Hepatic stellate cell (primary cell): ENCODE measurements at regions not wholly inside any gene's neighbourhood (a gene's known extent, or its start where the extent isn't known, plus 50 kb on each side); places are given as distances from the start of the nearest gene placed in this dataset.

Experiments used
- DNase-seq: peaks from one replicate; pipeline ENCODE4 v3.0.0; 2011; ENCODE audit warnings: low spot score

- no peak for DNase-seq
These were observed 1730.3 kb upstream of the TENM3 start for GRCh38 chr4:180512801-180513475.

GRCh38 chr4:180518906-180519305, 1724.3 kb upstream of the TENM3 start:
- no peak for DNase-seq

- DNase-seq, result no peak
These were observed 1722.0 kb upstream of the TENM3 start for GRCh38 chr4:180521181-180521580.

GRCh38 chr4:180525523-180526077, 1717.6 kb upstream of the TENM3 start:
- no peak for DNase-seq

- DNase-seq, result no peak
These were observed 1715.2 kb upstream of the TENM3 start for GRCh38 chr4:180528003-180528402.

GRCh38 chr4:180530787-180531186, 1712.4 kb upstream of the TENM3 start:
- DNase-seq, result no peak

- DNase-seq, result no peak
These were observed 1710.5 kb upstream of the TENM3 start for GRCh38 chr4:180532691-180533090.

GRCh38 chr4:180538384-180539057, 1704.7 kb upstream of the TENM3 start:
- DNase-seq, result no peak

GRCh38 chr4:180539284-180539683, 1703.9 kb upstream of the TENM3 start:
- DNase-seq, result no peak

- no peak for DNase-seq
These were observed 1701.5 kb upstream of the TENM3 start for GRCh38 chr4:180541678-180542077.

GRCh38 chr4:180542445-180543100, 1700.6 kb upstream of the TENM3 start:
- DNase-seq, result no peak

GRCh38 chr4:180550106-180550505, 1693.1 kb upstream of the TENM3 start:
- DNase-seq, result no peak

- no peak for DNase-seq
These were observed 1685.9 kb upstream of the TENM3 start for GRCh38 chr4:180557348-180557747.

- no peak for DNase-seq
These were observed 1685.3 kb upstream of the TENM3 start for GRCh38 chr4:180557950-180558349.

GRCh38 chr4:180558427-180558826, 1684.8 kb upstream of the TENM3 start:
- DNase-seq, result no peak

- DNase-seq, result no peak
These were observed 1682.3 kb upstream of the TENM3 start for GRCh38 chr4:180560896-180561295.

GRCh38 chr4:180564026-180564425, 1679.2 kb upstream of the TENM3 start:
- DNase-seq, result no peak

- DNase-seq, result no peak
These were observed 1678.8 kb upstream of the TENM3 start for GRCh38 chr4:180564448-180564847.

GRCh38 chr4:180565856-180566431, 1677.3 kb upstream of the TENM3 start:
- DNase-seq, result no peak

- no peak for DNase-seq
These were observed 1676.7 kb upstream of the TENM3 start for GRCh38 chr4:180566492-180566891.

GRCh38 chr4:180567080-180567479, 1676.1 kb upstream of the TENM3 start:
- no peak for DNase-seq

GRCh38 chr4:180571516-180572055, 1671.6 kb upstream of the TENM3 start:
- no peak for DNase-seq
